ENCODE measurements at regions not wholly inside any gene's neighbourhood (a gene's known extent, or its start where the extent isn't known, plus 50 kb on each side); places are given as distances from the start of the nearest gene placed in this dataset.

GRCh38 chr2:234725528-234726264 is 226.1 kb upstream of the SH3BP4 start:
- no peak for TF ChIP-seq POLR2A (IDR thresholded peaks at IDR 0.05)
- TF ChIP-seq POLR2AphosphoS5 (IDR thresholded peaks at IDR 0.05), result no peak

All from suprapubic skin (tissue), 4 donors.